ENCODE measurements at regions not wholly inside any gene's neighbourhood (a gene's known extent, or its start where the extent isn't known, plus 50 kb on each side); places are given as distances from the start of the nearest gene placed in this dataset.

- no peak for DNase-seq
These were observed 138.4 kb upstream of the KCNMB2 start for GRCh38 chr3:178397836-178398235.

DNA sequence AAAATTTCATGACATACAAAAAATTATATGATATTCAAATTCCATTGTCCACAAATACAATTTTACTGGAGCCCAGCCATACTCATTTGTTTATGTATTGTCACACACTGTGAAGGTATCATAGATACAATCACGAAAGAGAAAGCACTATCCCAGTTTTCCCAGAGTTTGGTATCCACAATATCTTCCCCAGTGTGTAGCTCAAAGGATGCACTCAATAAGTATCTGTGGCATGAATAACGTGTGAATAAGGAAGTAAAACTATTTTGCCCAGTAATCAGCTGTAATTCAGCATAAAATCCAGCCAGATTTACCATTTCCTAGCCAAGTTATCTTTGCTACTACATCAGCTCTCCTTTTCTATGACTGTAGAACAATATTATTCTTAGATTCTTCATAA, 131.3 kb upstream of the KCNMB2 start:
- DNase-seq = no peak

DNA sequence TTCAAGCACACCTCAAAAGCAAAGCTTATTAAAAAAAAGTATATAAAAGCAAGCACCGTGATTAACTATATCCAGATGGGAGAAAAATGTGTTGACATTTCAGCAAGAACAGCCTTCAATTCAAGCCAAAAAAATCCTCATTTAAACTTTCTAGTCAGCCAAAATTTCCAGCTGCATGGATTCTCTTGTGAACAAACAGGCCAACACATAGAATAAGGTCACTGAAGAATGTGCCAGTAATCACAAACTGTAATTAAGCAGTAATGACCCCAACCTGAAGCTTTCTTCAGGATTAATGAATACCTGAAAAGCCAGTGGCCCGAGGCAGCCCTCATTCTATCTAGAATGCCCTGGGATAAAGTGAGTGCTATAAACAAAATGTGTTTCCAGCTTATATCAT, 130.7 kb upstream of the KCNMB2 start:
- DNase-seq = no peak

- no peak for DNase-seq
These were observed 130.0 kb upstream of the KCNMB2 start for GRCh38 chr3:178406206-178406605.

DNA sequence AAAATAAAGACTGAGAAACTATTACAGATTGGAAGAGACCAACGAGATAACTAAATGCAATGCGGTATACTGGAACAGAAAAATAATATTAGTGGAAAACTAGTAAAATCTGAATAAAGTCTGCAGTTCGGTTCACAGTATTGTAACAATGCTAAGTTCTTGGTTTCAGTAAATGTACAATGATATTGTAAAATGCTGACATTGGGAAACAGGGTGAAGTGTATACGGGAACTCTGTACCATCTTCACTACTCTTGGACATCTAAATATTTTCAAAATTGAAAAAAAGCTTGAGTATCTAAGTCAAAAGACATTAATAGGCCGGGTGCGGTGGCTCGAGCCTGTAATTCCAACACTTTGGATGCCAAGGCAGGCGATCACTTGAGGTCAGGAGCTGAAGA, 120.9 kb upstream of the KCNMB2 start:
- DNase-seq = no peak

DNA sequence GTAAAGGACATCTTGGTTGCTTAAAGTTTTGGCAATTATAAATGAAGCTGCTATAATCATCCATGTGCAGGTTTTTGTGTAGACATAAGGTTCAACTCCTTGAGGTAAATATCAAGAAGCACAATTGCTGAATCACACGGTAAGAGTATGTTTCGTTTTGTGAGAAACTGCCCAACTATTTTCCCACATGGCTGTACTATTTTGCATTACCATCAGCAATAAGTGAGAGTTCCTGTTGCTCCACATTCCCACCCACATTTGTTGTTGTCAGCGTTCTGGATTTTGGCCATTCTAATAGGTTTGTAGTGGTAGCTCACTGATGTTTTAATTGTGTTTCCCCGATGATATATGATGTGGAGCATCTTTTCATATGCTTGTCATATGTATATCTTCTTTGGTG, 118.5 kb upstream of the KCNMB2 start:
- no peak for DNase-seq

GRCh38 chr3:178419071-178419470, 117.2 kb upstream of the KCNMB2 start:
- no peak for DNase-seq

GRCh38 chr3:178420033-178420432, 116.2 kb upstream of the KCNMB2 start:
- DNase-seq = no peak

DNA sequence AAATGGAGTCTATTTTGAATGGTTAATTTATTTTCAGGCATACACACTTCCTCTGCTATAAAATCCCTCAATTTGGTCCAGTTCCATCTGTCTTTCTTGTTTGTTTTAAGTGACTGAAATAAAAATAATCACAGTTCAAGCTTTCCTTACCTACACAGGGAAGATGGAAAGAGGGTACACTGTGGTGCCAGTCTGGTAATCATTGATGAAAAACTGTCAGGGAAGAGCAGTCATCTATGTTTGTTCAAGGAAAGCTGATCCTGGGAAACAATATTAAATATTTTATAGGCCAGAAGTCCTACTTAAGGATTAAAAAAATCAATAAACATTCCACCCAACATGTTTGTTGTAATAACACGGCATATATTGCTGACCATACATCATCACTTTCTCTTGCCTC, 115.2 kb upstream of the KCNMB2 start:
- DNase-seq = no peak

GRCh38 chr3:178422406-178422805, 113.8 kb upstream of the KCNMB2 start:
- no peak for DNase-seq

GRCh38 chr3:178428037-178428436, 108.2 kb upstream of the KCNMB2 start:
- no peak for DNase-seq

DNA sequence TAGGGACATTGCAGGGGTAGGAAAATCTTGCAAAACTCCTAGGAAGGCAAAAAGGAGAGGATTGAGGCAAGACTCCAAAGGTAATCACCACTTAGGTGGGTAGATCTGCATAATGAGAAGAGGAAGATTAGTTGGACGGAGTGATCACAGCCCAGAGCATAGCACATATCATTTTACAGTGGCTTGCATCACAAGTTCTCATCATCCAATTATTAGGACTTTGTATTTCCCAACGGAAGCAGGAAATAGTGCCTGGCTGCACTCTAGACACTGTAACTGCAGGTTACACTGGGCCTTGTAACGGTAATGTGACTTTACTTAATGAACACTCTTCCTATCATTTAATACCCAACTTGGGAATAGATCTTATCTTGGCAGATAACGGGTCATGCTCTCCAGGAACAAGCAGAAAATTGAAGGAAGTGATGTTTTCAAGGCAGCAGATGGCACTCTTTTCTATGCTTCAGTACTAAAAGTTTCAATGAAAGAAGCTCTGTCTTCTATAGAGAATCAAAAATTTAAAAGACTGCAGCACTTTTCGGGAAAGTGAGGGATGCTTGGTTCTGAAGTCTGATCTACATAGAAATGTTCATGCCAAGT, 101.9 kb upstream of the KCNMB2 start:
- DNase-seq = no peak

- DNase-seq = no peak
These were observed 100.7 kb upstream of the KCNMB2 start for GRCh38 chr3:178435575-178435974.

GRCh38 chr3:178436773-178437172, 99.5 kb upstream of the KCNMB2 start:
- peak; percentile 79 for DNase-seq

- DNase-seq = peak; percentile 51
These were observed 99.0 kb upstream of the KCNMB2 start for GRCh38 chr3:178437236-178437635.

GRCh38 chr3:178439504-178439903, 96.7 kb upstream of the KCNMB2 start:
- DNase-seq = no peak

DNA sequence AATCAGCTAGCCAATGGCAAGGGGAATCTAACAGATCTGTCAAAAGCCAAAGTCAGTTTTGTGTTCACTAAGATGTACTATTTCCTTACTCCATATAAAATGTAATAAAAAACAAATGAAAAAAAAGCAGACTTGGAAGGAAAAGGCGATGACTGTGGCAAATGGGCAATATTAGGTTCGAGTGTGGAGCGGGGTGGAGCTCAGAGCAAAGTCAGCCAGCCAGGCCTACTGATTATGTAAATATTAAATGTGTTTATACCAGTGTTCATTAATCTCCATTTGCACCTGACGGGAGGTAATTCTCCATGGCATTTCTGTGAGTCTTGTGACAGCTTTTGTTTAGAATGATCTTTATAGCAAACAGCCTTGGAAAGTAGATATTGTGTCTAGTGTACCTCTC, 96.2 kb upstream of the KCNMB2 start:
- no peak for DNase-seq

DNA sequence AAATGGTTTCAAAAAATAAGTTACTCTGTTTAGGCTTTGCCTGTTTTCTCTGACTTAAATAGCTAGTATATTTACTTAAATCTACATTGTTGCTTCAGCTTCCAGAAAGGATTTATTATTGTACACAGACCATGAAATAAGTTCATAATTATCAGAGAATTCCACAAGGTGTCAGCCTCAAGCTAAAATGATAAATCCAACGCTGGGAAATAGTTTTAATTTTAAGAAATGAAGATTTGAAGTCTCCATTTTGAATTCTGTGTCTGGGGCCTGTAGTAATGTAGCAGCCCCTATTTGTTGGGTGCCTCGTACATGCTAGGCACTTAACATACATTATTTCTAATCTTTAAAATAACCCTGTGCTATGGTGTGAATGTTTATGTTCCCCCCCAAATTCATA, 92.6 kb upstream of the KCNMB2 start:
- peak; percentile 22 for DNase-seq

GRCh38 chr3:178445139-178445538, 91.1 kb upstream of the KCNMB2 start:
- no peak for DNase-seq

- no peak for DNase-seq
These were observed 90.2 kb upstream of the KCNMB2 start for GRCh38 chr3:178446059-178446458.

GRCh38 chr3:178450476-178450875, 85.8 kb upstream of the KCNMB2 start:
- DNase-seq = no peak

DNA sequence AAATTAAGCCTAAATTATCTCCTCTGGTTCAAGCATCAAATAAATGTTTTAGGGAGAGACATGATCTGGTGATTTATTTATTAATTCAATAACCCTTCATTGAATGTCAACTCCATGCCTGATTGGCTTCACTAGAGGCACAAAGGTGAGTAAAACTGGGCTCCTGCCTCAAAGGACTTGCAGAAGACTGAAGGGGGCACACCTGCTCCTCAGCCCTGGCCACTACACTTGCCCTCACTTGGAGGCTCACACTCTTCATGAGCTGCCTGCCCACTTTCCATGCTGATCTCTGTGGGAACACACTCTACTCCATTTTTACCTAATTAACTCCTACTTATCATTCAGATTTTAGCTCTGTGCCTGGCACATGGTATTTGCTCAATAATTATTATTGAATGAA, 84.4 kb upstream of the KCNMB2 start:
- DNase-seq = no peak

DNA sequence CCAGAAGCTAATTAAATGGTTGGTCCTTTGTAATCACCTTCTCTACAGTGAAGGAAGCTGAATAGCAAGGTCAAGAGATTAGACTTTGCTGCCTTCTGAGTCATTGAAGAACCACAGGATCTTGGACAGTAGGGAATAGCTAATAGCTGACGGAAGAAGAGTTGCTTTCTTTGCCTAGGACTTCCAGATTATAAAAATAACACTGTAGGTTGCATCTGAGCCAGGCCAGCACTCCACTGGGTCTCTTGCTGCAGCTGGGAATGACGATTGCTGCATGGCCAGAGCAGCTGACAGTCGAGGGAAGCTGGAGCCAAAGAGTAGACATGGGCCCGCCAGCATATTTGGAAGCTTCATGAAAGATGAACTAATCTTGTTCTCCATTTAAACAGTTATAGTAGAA, 81.5 kb upstream of the KCNMB2 start:
- DNase-seq = no peak

GRCh38 chr3:178455226-178455625, 81.0 kb upstream of the KCNMB2 start:
- no peak for DNase-seq

DNA sequence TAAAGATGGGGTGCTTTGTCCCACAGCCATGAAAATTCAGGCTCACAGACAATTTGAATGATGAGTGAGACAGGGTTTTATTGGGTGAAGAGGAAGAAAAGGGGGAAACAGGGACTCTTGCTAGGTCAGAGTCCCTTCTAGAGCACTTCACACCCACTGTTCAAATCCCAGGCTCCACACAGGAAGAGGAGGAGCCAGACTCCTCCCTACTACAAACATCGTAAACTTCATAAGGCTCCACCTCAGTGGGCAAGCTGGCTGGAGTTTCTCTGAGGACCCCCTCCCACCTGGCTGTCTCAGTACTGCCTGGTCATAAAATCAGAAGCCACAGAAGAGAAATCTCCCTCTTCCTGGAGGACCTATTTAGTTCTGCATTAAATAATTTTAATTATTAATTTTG, 80.3 kb upstream of the KCNMB2 start:
- DNase-seq = no peak

Measured in hematopoietic multipotent progenitor cell treated with erythropoietin and hydrocortisone succinate and interleukin-3 and kit ligand, for 4 days (in vitro differentiated cells).